Epithelial cell of esophagus (primary cell): ENCODE measurements at regions not wholly inside any gene's neighbourhood (a gene's known extent, or its start where the extent isn't known, plus 50 kb on each side); places are given as distances from the start of the nearest gene placed in this dataset.
A peak's percentile ranks its signal among the peaks of the same experiment; 100 is the strongest.

Experiments
- DNase-seq: peaks from one replicate; pipeline ENCODE4 v3.0.0; 2010; ENCODE audit warnings: low read depth
- H3K4me3 ChIP-seq: 2 replicates; pipeline ENCODE4 v1.5.1; 2011; ENCODE audit warnings: mild to moderate bottlenecking, low read length, control low read depth
- TF ChIP-seq, protein P1 (sequence below): IDR thresholded peaks from 2 replicates; pipeline ENCODE4 v1.5.1; 2011; ENCODE audit warnings: low read depth, mild to moderate bottlenecking, low read length, control low read depth, inconsistent platforms; ENCODE audit not compliant: insufficient read depth; ENCODE audit errors: missing control alignments

GRCh38 chr7:106465704-106466468 lies 181.1 kb upstream of the NAMPT start:
- no peak overlapping the region for H3K4me3 ChIP-seq
- DNase-seq, result no peak
- TF ChIP-seq, protein P1, sequence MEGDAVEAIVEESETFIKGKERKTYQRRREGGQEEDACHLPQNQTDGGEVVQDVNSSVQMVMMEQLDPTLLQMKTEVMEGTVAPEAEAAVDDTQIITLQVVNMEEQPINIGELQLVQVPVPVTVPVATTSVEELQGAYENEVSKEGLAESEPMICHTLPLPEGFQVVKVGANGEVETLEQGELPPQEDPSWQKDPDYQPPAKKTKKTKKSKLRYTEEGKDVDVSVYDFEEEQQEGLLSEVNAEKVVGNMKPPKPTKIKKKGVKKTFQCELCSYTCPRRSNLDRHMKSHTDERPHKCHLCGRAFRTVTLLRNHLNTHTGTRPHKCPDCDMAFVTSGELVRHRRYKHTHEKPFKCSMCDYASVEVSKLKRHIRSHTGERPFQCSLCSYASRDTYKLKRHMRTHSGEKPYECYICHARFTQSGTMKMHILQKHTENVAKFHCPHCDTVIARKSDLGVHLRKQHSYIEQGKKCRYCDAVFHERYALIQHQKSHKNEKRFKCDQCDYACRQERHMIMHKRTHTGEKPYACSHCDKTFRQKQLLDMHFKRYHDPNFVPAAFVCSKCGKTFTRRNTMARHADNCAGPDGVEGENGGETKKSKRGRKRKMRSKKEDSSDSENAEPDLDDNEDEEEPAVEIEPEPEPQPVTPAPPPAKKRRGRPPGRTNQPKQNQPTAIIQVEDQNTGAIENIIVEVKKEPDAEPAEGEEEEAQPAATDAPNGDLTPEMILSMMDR, result no peak

DNA sequence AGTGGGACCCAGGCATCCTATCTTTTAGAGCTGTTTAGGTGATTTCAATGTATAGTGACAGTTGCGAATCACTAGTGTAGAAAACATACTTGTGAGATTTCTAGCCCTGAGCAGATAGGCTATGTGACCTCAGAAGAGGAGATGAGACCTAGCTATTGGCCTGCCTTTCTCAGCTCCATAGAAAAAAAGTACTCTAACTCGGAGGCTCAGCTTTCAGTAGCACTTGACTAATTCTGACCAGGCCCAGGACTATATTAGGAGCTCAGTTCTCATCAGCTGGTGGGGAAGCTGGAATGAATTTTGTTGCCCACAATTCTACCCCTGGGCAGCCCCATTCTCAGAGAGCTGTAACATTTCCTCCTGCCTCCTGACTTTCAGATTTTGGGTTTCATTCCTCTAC lies 179.9 kb upstream of the NAMPT start:
- TF ChIP-seq, protein P1, result no peak
- DNase-seq, result no peak
- H3K4me3 ChIP-seq, result no peak overlapping the region

GRCh38 chr7:106463851-106464611 lies 179.2 kb upstream of the NAMPT start:
- DNase-seq, result no peak
- TF ChIP-seq, protein P1, result no peak
- no peak overlapping the region for H3K4me3 ChIP-seq

DNA sequence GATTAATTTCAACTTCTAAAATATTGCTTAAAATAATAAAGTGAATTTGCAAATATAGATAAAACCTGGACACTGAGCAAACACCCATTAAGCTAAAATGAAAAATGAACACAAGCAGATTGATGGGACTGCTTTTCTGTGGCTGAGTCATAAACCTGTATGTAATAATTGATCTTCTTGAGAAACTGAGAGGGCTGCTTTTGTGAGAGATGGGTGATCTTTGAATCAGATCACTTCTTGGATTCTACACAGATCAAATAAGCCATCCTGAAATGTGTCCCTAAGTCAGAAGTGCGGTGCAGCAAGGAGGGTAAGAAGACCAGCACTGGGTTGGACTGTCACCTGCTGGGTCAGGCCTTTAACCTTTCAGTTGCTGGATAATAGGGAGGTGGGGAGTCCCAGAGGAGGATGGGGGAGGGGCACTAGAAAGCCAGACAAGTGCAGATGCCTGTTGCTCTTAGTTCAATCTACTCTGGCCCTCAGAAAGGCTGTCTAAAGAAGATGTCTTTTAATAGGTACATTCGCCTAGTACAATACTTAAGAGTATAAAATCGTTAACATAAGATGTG lies 178.2 kb upstream of the NAMPT start:
- TF ChIP-seq, protein P1, result no peak
- no peak overlapping the region for H3K4me3 ChIP-seq
- no peak for DNase-seq

DNA sequence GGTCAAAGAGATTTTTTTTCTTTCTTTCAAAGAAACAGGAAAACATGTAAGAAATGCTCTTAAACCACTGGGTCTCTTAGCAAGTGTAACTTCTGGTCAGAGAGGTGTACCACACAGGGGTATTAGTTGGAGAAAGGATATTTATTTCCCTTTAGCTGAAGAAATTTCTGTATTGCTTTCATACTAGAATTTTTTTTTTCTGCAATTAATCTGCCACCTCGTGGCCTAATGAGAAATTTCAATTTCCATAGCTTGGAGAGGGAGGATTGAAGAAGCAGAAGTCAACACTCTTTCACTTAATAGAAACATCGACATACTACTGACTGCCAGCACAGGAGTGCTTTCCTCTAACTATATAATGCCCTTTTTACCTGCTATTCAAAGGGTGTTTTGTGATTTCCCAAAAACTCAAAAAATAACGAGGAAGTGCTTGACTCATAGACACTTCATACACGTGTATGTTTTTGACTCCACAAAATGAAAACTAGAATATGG lies 177.6 kb upstream of the NAMPT start:
- DNase-seq, result peak; percentile 57
- TF ChIP-seq, protein P1, result peak; percentile 54
- H3K4me3 ChIP-seq, result no peak overlapping the region

- H3K4me3 ChIP-seq, result no peak overlapping the region
- TF ChIP-seq, protein P1, result no peak
- peak; percentile 90 for DNase-seq
Measured at GRCh38 chr7:106460792-106461254, 176.0 kb upstream of the NAMPT start.
